Heart right ventricle (tissue), 16 donors: ENCODE measurements at regions not wholly inside any gene's neighbourhood (a gene's known extent, or its start where the extent isn't known, plus 50 kb on each side); places are given as distances from the start of the nearest gene placed in this dataset.
"Not testable (repeated sequence)": the region's sequence is repeated elsewhere in the genome, so short reads cannot be mapped to it uniquely, and the experiment has no call there.

Source experiments
- ATAC-seq, 8 donors: fragments of 200-7000 bp; cut with Tn5 transposase; one replicate each; pipeline ENCODE4 v1.9.1; 2020; ENCODE audit warnings: mild to moderate bottlenecking in 8 of 8, moderate library complexity in 8 of 8, moderate number of reproducible peaks in 1 of 8
- DNase-seq, 2 donors: peaks; one replicate each; pipeline ENCODE4 v3.0.0-alpha.2; 2020
- H3K27ac ChIP-seq, 10 donors: fragments of 200-600 bp; sonication (generic) in 2 of 10; one replicate each; pipeline versions ENCODE4 v1.5.0 to v1.8.0; 2020 to 2022; ENCODE audit warnings: mild to moderate bottlenecking in 3 of 10
- H3K27me3 ChIP-seq, 7 donors: fragments of 200-600 bp; one replicate each; pipeline ENCODE4 v1.8.0; 2021 to 2022; ENCODE audit warnings: mild to moderate bottlenecking in 2 of 7
- H3K36me3 ChIP-seq, 9 donors: fragments of 200-600 bp; sonication (generic) in 1 of 9; one replicate each; pipeline versions ENCODE4 v1.5.0 to v1.8.0; 2020 to 2022; ENCODE audit warnings: mild to moderate bottlenecking in 2 of 9
- H3K4me1 ChIP-seq, 9 donors: fragments of 200-600 bp; sonication (generic) in 1 of 9; one replicate each; pipeline versions ENCODE4 v1.5.0 to v1.8.0; 2020 to 2022; ENCODE audit warnings: mild to moderate bottlenecking in 4 of 9
- H3K4me3 ChIP-seq, 10 donors: fragments of 200-600 bp; sonication (generic) in 2 of 10; one replicate each; pipeline versions ENCODE4 v1.5.0 to v1.8.0; 2020 to 2022; ENCODE audit warnings: mild to moderate bottlenecking in 7 of 10, moderate library complexity in 2 of 10
- H3K9me3 ChIP-seq, 11 donors: fragments of 200-600 bp in 10 of 11; sonication (generic) in 2 of 11; one replicate each; pipeline versions ENCODE4 v1.5.0 to v1.8.0; 2013 to 2022; ENCODE audit warnings: mild to moderate bottlenecking in 2 of 11, control low read depth in 1 of 11, moderate library complexity in 1 of 11
- WGBS, 2 donors: extraction: QIAGEN DNeasy Blood & Tissue Kit; methylation state at CpG; one replicate each; pipeline ENCODE4 v1.1.7; 2013; ENCODE audit warnings: inconsistent platforms in 1 of 2; 5-methylcytosine and 5-hydroxymethylcytosine counted together
- intact Hi-C, 10 donors: fragments of 100-400 bp; cut with DNase I; formaldehyde crosslinking; loops; one replicate each; pipeline versions ENCODE4 v1.11.1 to v1.14.2; 2022
- TF ChIP-seq, protein P1 (sequence below), 9 donors: fragments of 200-600 bp; sonication (generic) in 2 of 9; IDR thresholded peaks; one replicate each; pipeline versions ENCODE4 v1.5.0 to v1.8.0; 2021 to 2022; ENCODE audit warnings: antibody characterized with exemption in 9 of 9, mild to moderate bottlenecking in 5 of 9, moderate library complexity in 1 of 9
- donor health status: Arrhythmogenic right ventricular cardiomyopathy.
- donor health status: ischemic (EF 13 %, LVEDD 7.1; RV severe dilation, severe dysfunction).
- donor health status: healthy with polysubstance abuse.
- donor health status: DM: no; HTN: yes; CAD: no.
- donor health status: DM: no; HTN: no; CAD: no.
- donor health status: ischemic (EF 25% LVEDD 6.9; RV normal size, moderate dysfunction).
- donor health status: ischemic (EF 25% LVEDD 5.7; RV mildly dilated, moderate dysfunction).
- donor health status: healthy.
- donor health status: DM: yes; HTN: yes; CAD: no.
- donor health status: Ischemic cardiomyopathy.
- donor health status: ischemic (EF 35%, LVEDD 5.7; RV mildly dilated, moderate dysfunction).
- donor health status: nonischemic (EF 11% LVEDD 7.7; RV severe dilation, severe dysfunction).
- donor health status: DM: yes; HTN: yes; CAD: no.
- donor health status: PGD.
- donor health status: ischemic (EF 29% LVEDD 5.4; RV normal size, mild dysfunction).
- donor health status: nonischemic (EF 23%, LVEDD 6.1; RV moderate dilation, normal function).

- 91 to 93% methylated on average over 18 of the region's 18 CpGs for WGBS, 2 donors
- Histone ChIP-seq H3K36me3 (no peaks in the 10 kb centered on the region), H3K27me3 (peaks cover 0 to 54% (median 27%) of the 10 kb centered on the region in 7 donors), H3K9me3 (no peaks in the 10 kb centered on the region), H3K27ac (no peak overlapping the region), H3K4me3 (no peak overlapping the region), H3K4me1 (peaks cover 0 to 7% (median 0%) of the 10 kb centered on the region in 9 donors)
- no peak for ATAC-seq
- no peak for DNase-seq
- intact Hi-C loops = loop anchor here in 1 of 10 donors (10.0 kb wide), 1 partner anchor 125 kb away; no protein-coding TSS in a partner anchor
- TF ChIP-seq, protein P1, sequence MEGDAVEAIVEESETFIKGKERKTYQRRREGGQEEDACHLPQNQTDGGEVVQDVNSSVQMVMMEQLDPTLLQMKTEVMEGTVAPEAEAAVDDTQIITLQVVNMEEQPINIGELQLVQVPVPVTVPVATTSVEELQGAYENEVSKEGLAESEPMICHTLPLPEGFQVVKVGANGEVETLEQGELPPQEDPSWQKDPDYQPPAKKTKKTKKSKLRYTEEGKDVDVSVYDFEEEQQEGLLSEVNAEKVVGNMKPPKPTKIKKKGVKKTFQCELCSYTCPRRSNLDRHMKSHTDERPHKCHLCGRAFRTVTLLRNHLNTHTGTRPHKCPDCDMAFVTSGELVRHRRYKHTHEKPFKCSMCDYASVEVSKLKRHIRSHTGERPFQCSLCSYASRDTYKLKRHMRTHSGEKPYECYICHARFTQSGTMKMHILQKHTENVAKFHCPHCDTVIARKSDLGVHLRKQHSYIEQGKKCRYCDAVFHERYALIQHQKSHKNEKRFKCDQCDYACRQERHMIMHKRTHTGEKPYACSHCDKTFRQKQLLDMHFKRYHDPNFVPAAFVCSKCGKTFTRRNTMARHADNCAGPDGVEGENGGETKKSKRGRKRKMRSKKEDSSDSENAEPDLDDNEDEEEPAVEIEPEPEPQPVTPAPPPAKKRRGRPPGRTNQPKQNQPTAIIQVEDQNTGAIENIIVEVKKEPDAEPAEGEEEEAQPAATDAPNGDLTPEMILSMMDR (IDR thresholded peaks at IDR 0.05) = no peak
These were observed 215.5 kb downstream of the TFCP2L1 start for GRCh38 chr2:121069434-121069969.

DNA sequence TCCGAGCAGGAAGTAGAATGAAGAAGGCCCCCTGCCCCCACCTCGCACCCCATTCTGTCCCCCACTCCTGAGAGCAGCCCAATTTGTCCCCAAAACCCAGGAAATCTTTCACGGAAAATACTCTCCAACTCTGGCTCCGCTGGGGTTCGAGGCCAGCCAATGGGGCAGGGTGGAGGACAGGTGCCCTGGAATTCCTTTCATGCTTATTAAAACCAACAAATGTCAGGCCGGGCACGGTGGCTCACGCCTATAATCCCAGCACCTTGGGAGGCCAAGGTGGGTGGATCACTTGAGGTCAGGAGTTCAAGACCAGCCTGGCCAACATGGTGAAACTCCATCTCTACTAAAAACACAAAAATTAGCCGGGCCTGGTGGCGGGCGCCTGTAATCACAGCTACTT, 214.9 kb downstream of the TFCP2L1 start:
- intact Hi-C loops = loop anchor here in 5 of 10 donors (2.0 to 10.0 kb wide), 3 partner anchors 373 to 725 kb away; partner anchors contain the start of gene INHBB (in 1 of the 5)
- not testable (repeated sequence) for H3K4me3 ChIP-seq, DNase-seq, H3K9me3 ChIP-seq, H3K36me3 ChIP-seq, ATAC-seq, H3K27ac ChIP-seq
- WGBS, 2 donors = 92 to 95% methylated on average over 11 of the region's 11 CpGs
- Histone ChIP-seq H3K27me3 (peaks cover 0 to 54% (median 30%) of the 10 kb centered on the region in 7 donors), H3K4me1 (peaks cover 0 to 12% (median 0%) of the 10 kb centered on the region in 9 donors)

DNA sequence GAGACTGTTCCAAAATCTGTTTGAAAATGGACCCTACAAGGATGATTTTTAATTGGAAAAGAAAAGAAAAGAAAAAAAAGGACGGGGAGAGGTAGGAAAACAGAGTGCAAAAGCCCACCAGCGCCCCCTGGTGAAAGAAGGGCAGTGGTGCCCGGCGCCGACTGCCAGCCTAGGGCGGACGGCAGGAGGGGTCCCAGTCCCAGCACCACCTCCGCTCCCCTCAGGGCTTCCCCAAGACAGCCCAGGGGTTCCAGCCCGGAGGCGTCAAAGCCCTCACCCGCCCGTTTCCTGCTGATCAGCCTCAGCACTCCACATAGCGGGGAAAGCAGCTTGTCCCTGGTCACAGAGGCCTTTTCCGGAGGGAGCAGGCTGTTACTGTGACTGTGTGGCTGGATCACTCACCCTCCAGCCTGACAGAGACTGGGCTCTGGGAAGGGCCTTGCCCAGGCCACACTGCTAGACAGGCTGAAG, 213.9 kb downstream of the TFCP2L1 start:
- Histone ChIP-seq H3K4me3 (no peak overlapping the region), H3K36me3 (no peaks in the 10 kb centered on the region), H3K27ac (no peak overlapping the region), H3K27me3 (peaks cover 0 to 53% (median 35%) of the 10 kb centered on the region in 7 donors), H3K4me1 (peaks cover 0 to 23% (median 3%) of the 10 kb centered on the region in 9 donors), H3K9me3 (no peaks in the 10 kb centered on the region)
- TF ChIP-seq, protein P1 (IDR thresholded peaks at IDR 0.05) = peak; percentile 78 to 99 (median 92)
- 9% methylated on average over 14 of the region's 14 CpGs for WGBS, 2 donors
- DNase-seq (peak; percentile 41 to 74), ATAC-seq (peak in 7 of 8 donors; percentile 36 to 77 (median 66))
- intact Hi-C loops = loop anchor here in 7 of 10 donors (1.0 to 10.0 kb wide), 4 partner anchors 374 to 726 kb away; partner anchors contain the start of gene INHBB (in 1 of the 7)

DNA sequence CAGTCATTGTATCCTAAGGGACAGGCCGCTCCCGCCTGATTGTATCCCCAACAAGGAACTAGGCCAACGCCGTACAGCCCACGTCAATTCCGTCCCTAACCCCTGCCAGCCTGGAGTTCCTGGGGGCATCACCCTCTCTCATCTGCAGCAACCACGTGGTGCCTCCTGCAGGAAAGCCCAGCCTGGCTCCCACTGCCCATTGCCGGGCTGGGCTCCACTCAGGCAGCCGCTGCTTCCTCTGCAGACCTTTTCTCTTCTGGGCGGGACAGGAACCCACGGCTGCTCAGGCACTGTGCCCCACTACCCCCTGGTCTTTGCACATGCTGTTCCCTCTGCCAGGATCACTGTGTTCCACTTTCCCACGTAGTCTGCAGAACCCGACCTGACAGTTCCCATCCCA, 212.2 kb downstream of the TFCP2L1 start:
- TF ChIP-seq, protein P1 (IDR thresholded peaks at IDR 0.05) = no peak
- 82 to 84% methylated on average over 13 of the region's 13 CpGs for WGBS, 2 donors
- Histone ChIP-seq H3K4me3 (no peak overlapping the region), H3K27ac (no peak overlapping the region), H3K36me3 (no peaks in the 10 kb centered on the region), H3K9me3 (no peaks in the 10 kb centered on the region), H3K4me1 (peaks cover 0 to 23% (median 3%) of the 10 kb centered on the region in 9 donors), H3K27me3 (peaks cover 0 to 58% (median 41%) of the 10 kb centered on the region in 7 donors)
- no peak for DNase-seq
- ATAC-seq = no peak
- intact Hi-C loops = loop anchor here in 4 of 10 donors (2.0 to 10.0 kb wide), 4 partner anchors 336 to 728 kb away; partner anchors contain the start of gene INHBB (in 1 of the 4)
